ENCODE measurements at regions not wholly inside any gene's neighbourhood (a gene's known extent, or its start where the extent isn't known, plus 50 kb on each side); places are given as distances from the start of the nearest gene placed in this dataset.

DNA sequence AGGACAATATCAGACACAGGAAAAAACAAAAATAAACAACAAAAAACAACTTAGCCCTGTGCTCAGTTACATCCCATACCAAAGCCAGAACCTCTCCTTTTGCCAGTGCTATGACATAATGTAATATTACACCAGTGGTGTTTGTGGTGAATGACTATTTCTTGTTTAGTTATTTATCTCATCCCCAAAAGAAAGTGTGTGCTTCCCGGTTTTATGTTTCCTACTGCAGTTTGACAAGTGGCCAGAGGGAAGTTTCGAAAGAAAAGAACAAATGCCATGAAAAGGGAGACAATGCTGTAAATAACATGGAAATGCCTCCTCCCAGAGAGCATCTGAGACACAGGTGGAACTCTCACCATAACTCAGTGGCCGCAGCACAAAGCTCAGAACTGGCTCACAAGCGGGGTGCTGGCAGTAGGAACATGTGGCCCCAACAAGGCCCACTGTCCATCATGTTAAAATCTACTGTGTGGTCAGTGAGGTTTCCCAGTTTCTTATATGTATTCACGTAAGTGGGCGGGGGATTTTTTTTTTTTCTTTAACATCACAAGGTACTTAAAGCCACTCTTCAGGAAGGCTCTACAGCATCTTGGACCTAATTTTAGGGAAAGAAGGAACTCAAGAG, 158.2 kb downstream of the BARHL2 start:
- DNase-seq = no peak

DNA sequence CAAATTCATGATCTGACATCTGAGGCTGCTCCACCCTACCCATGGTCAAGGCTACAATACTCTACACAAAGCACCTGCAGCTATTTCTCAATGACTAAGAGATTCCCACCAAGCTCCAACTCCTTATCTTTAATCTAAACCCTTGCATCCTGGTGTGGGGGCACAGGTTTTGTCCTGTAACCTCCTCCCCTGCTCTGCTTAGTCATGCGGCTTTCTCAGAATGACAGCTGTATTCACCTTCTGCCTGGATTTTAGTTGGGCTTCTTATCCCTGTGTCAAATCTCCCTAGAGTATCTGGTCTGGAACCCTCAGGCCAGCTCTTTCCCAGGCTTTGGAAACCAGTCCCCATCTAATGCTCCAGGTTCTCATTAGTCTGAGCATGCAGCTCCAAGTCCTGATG, 159.0 kb downstream of the BARHL2 start:
- no peak for DNase-seq

DNA sequence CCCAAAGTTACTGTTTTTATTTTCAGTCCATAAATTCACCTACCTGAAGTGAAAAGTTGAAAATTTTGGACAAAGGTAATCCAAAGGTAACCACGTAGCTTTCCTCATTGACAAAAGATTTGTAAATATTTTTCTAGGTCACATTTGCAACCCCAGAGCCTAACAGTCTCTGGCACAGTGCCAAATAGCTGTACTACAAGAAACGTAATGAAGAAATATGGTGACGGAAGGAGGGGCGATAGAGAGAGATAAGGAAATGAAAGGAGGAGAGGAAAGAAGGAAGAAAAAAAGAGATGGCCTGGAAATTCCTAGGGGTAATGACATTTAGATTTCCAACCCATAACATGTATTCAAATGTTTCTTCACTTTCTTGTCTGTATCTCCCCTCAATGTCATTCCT, 159.4 kb downstream of the BARHL2 start:
- DNase-seq = no peak

DNA sequence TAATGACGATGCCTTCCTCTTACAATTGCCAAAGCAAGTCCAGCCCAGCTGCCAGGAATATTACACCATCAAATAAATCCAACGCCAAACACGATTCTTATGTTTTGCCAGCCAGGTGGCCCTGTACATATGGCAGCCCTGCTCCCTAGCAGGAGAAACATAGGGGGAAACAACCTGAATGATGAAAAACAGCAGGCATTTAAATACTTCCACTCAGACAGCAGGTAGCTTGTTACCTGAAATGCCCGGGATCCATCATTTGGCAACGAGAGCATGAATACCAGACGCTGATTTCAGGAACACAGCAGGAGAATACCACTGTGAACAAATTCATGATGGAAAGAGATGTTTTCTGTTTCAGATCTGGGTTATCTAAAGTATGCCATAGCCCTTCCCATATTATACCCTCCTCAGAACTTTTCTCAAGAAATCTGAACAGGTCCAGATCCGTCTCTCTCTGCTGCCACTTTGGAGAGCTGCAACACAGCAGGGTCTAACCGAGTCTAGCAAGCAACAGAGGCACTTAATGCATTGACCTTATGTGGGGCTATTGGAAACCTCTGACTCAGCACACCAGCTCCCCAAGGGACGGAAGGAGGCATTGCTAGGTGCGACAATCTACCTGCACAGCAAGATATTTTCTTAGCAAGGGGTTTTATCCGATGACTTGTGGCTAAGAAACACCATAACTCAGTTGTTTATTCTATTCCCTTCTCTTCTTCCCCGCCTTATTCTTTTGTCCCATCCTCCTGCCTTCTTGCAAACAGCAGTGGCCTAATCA, 166.3 kb downstream of the BARHL2 start:
- DNase-seq = no peak

DNA sequence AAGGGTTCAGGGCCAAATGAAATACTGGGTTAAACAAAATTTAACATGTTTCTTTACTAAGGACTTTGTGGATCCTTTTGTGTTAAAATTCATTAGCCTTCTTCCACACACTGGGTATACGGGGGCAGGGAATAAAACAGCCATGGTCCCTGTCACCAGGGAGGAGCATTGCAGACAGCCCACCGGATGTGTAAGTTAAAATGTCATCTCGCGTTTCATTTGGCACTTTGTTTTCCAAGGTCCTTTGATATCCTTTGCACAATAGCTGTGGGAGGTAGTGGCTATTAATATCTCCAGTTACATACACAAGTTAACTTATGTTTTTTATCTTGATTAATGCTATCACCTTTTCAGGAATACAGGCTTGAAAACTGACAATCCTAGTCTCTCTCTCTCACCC, 172.7 kb downstream of the BARHL2 start:
- DNase-seq = no peak

DNA sequence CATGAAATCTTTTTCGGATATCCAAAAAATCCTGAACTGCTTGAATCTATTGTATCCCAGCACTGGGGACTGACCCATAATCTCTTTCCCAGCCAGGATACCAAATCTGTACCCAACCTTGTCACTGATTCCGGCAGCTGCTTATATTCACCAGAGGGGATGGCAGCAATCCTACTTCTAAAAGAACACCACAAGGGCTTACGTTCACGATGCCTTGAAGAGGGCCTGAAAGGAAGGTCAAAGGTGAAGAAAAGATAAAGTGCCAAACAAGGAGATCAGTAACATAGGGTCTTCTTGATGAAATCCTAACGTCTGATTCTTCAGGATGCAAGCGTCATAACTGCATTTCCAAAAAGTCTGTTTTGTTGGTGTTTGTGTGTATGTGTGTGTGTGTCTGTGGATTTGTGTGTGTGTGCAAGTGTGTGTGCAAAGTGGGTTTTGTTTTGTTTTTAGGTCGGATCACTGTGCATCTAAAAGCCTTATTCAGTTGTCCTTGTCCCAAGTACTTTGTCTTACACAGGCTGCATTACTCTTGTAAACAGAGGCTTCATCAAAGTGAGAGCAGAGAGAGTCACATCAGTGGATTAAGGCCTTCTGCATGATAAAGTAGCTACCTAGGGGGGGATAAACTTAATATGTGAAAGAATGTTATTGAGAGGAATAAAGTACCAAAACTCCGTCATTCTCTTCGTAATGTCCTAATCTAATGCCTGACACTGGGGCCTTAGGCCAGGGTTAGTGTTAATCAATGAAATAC, 179.3 kb downstream of the BARHL2 start:
- DNase-seq = no peak

DNA sequence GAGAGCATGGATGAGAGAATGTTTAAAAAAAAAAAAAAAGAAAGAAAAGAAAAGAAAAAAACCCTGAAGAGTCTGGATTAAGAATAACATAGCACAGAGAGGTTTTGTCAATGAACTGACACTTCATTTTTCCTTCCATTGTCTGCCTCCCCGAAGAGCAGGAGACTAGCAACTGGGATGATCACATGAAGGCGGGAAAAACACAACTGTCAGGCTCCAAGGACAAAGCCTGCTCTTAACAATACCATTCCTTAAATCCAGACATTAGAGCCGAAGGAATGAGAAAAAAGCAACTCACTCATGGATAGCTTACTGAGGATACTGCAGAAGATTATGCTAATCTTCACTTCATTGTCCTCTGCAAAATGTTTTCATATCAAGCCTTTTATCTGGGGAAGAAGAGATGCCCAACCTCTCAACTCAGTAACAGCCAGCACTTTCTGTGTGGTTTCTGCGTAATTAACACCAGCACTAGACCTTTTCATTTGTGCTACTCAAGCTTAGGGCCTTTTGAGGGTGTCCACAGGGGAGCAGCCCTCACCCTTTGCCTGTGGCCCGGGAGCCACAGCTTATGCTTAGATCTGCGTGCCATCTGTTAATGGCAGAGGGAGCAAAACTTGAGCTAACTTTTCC, 182.3 kb downstream of the BARHL2 start:
- no peak for DNase-seq

DNA sequence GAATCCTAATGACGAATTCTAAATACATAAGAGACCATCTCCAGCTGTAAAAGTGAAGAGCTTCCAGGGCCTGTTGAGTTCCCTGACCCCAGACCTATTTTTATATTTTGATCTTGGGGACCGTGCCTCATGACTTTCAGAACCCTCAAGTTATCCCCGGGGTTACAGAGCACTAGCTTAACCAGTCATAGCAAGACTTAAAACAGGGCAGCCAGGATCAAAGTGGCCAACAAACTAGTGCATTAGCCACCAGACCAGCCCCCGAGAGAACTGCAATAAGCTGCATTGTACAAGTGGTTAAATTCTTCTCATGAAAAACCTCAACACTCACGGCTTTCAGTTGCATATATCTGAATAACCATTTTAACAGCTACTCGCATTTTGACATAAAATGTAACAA, 183.0 kb downstream of the BARHL2 start:
- DNase-seq = no peak

DNA sequence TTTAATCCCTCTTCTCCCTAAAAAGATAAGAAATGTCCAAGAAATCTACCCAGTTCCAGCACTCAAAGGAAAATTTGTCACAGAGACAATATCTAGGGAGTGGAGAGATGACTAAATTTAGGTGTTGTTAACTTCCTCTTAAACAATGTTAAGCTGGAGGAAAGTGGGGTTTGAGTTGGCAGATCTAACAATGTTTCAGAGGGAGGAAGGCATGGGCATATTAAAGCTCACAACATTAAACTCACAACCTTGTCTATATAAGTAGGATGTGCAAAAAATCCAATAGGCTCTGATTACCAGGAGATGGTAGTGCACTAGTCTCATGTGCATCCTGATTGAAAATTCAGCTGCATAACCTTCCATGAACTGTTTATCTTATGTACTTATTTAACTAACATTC, 190.1 kb downstream of the BARHL2 start:
- DNase-seq = no peak

DNA sequence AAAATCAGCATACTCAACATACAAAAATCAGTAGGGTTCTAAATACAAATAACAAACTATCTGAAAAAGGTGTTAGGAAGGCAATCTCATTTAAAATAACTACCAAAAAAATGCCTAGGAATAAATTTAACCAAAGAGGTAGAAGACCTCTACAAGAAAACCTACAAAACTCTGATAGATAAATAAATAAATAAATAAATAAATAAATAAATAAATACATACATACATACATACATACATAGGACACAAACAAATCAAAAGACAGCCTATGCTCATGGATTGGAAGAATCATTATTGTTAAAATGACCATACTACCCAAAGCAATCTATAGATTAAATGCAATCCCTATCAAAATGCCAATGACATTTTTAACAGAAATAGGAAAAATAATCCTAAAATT, 194.7 kb downstream of the BARHL2 start:
- no peak for DNase-seq

DNA sequence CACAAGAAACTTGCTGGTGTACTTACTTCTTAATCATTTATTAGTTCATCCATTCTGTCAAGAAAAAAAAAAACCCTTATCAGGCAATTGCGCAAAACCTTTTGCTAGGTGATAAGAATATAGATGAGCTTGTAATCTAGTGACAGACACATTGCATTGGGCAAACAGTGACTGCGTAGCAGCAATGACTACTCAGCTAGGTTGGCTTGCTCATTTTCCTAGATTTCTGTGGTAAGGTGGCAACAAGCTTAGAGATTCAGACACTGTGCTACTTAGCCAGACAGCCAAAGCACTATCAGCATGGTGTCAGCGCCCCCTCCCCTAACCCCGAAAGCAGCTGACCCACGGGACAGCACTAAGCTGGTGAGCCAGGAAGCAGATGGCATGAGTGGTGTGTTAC, 203.1 kb downstream of the BARHL2 start:
- DNase-seq = no peak

DNA sequence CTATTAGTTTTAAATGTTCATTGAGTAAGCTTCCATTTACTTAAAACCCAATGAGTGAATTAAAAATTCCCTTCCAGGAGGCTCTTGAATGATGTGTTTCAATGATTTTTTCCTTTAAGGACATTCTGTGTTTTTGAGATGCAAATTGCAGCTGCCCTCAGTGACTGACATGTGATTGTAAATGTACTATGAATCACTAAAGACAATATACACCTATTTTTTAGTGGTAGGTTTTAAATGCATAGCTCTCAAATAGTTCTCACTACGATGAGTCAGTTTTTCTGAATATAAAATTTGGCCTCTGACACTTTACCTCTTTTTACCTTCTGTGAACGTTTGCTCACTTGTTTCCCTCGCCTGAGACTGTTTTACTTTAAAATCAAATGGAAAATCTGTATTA, 204.7 kb downstream of the BARHL2 start:
- DNase-seq = no peak

DNA sequence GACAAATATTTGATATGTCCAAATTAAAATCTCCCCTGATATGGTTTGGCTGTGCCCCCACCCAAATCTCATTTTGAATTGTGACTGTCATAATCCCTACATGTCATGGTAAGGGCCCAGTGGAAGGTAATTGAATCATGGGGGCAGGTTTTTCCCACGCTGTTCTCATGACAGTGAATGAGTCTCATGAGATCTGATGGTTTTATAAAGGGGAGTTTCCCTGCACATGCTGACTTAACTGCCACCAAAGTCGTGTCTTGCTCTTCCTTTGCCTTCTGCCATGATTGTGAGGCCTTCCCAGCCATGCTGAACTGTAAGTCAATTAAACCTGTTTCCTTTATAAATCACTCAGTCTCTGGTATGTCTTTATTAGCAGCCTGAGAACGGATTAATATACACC, 207.0 kb downstream of the BARHL2 start:
- no peak for DNase-seq

DNA sequence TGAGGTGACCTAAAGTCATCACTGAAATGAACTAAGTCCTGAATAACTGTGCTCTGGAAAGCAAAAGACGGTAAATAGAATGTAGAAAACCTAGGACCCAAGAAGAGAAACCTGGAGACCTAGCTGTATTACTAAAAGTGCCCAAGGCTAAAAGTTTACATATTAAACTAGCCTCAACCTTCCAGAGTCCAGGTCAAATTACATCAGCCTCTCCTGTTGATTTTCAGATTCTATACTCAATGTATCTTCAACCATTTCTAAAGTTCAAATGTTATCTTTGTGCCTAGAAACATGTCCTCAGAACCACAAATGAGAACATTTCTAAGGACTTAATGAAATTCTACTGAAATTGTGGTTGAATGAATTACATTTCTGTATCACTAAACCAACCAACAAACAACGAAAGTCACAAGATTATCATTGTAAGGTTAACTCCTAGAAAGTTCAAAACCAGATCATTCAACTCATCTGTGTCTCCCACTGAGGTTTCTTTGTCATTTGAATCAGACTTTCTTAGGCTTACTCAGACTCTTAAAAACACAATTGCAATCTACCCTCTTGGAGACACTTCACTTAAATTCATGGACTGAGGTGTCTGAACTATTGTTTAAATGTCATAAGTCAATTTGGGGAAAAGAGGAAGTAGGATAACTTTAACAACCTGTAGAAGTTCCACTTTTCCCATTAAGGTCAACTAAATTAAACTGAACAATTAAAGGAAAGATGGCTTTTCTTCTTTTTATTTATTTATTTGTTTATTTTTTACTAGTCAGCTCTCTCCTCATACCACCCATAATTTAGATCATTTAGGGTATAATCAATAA, 207.7 kb downstream of the BARHL2 start:
- DNase-seq = no peak

DNA sequence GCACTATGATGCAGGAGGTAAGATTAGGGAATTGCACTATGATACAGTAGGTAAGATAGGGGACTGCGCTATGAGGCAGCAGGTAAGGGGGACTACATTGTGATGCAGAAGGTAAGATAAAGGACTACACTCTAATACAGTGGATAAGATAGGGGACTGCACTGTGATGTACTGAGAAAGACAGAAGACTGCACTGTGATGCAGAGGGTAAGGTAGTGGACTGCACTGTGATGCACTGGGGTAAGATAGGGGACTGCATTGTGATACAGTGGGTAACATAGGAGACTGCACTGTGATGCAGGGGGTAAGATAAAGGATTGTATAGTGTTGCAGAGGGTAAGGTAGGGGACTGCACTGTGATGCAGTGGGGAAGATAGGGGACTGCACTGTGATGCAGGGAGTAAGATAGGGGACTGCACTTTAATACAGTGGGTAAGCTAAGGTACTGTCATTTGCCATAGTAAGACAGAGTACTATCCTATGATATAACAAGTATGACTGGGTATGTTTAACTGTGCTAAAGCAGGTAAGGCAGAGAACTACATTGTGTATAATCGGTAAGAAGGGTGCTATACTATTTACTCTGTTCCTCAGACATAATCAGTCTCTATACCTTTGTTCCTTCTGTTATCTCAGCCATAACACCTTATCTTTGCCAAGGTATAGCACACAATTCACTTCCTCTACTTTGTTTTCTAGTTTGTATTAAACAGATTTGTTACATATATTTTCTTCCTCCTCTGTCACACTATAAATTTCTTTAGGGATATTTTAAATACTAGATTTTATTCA, 208.5 kb downstream of the BARHL2 start:
- DNase-seq = no peak

DNA sequence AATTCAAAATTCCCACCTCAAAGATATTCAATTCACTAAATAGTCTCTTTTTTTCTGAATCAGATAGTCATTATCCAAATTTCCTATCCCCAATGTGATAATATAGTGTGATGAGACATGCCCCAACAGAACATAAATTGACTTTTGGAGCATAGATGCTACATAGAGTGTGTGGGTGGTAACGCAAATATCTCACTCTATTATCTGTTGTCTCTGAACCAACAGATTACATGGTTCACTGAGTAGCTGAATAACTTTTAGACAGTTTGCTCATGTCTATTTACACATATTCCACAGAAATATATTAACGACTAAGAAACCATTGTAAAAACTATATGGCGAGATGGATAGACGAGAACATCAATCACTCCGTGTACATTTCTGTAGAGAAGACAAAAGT, 209.9 kb downstream of the BARHL2 start:
- DNase-seq = no peak

DNA sequence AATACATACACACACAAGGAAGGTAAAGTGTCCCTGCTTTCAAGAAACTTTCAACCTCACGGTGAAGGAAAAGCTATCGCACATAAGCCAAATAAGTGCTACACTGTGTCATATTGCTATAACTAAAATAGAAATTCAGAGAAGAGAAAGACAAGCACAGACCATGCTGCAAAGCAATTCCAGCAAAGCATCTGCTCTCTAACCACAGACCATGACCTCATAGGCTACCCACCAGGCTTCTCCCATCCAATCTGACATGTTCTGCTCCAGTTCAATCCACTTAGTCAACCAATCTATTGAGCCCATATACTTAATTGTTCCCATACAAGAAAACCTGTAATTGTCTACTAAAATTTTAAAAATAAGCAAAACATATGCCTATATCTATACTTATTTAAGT, 211.3 kb downstream of the BARHL2 start:
- no peak for DNase-seq

DNA sequence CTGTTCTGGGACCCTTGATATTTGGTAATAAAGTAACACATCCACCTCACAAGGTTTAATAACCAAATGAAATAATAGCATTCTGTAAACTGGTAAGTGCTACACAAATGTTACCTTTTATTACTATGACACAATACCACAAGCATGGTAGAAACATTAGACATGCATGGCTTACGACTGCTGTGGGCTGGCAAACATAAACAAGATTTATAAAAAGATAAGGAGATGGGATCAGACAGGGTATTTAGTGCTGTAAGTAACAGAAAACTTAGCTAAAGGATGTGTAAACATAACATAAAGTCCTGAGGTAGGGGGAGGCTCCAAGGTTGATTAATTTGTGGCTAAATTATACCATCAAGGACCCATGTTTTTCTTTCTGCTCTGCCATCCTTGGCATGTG, 212.6 kb downstream of the BARHL2 start:
- DNase-seq = no peak

DNA sequence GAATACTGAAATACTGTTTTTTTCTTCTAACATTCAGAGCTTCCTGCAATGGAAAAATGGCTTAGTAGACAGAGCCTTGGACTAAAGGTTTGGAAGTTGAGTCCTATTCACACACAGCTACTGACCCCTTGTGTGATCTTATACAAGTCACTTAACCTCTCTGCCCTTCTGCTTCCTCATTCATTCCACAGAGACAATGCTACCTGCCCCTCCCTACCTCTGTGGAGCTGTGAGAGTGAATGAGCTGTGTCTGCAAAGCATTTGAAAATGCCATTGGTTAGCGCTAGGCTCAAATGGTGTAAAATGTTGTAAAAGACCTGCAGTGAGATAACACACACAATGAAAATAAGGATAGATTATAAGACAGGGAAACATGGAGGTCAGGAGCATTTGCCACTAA, 214.4 kb downstream of the BARHL2 start:
- DNase-seq = no peak

DNA sequence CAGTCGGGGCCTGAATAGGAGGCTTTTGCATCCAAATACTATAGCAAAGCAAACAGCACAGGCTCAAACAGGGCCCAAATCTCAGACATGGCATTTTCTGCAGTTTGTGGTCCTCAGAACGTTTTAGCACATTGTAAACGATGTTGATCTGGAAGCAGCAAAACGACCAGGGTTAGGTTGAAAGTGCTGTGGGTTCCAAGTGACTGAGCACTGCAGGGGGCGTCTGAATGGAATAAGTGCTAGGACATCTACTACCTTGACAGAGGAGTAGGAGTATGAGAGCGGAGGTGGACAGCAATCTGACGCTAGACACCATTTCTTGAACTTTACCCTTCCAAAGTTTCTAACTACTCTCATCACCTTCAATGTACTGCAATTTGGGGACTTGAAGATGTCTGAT, 214.9 kb downstream of the BARHL2 start:
- no peak for DNase-seq

DNA sequence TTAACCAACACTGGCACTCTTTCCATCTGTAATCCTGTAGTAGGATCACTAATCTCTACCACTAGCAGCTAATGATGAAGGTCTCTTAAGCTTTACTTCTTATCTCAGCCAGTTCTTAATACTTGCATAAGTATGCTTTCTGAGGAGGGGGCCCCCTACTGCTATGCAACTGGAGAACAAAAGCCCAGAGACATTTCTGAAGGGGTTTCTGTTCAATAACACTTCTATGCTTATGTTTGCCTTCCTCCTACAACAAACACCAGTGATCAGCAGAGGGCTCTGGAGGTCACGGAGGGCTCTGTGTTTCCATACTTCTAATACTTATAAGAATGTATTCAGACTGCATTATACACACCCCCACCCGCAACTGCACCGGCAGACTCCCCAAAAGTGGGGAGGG, 215.8 kb downstream of the BARHL2 start:
- DNase-seq = no peak

DNA sequence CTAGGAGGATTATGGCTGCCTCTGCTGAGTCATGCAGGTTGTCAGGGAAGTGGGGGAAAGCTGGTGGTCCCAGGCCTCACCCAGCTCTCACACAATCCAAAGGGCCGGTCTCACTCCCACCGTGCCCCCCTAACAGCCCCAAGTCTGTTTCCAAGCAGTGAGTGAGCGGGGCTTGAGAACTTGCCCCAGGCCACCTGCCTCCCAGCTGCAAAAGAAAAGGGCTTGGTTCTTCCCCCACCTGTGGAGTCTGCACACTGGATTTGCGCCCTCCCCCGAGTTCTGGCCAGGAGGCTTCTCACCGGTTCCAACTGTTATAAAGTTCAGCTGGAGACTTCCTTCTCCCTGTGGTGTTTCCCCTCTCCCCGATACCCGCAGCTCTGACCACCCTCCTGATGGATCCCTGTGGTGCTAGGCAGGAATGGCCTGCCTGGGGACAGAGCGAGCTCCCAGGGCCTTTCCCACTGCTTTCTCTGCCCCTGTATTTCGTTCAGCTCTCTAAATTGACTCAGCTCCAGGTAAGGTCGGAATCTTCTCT, 222.3 kb downstream of the BARHL2 start:
- DNase-seq = no peak

All from GOT3 (cell line).